OCI-LY1 (cell line): ENCODE measurements at regions not wholly inside any gene's neighbourhood (a gene's known extent, or its start where the extent isn't known, plus 50 kb on each side); places are given as distances from the start of the nearest gene placed in this dataset.

Experiments
- H2AFZ ChIP-seq: fragments of 200-600 bp; sonication (generic), shearing (Covaris generic); 2 replicates; pipeline ENCODE4 v1.6.0; 2014; ENCODE audit warnings: antibody characterized with exemption, mild to moderate bottlenecking, low read length
- H3F3A ChIP-seq: fragments of 200-600 bp; sonication (generic), shearing (Covaris generic); 2 replicates; pipeline ENCODE4 v1.6.0; 2014; ENCODE audit warnings: mild to moderate bottlenecking, antibody characterized with exemption, low read length, moderate library complexity; ENCODE audit not compliant: insufficient read depth
- H3K27ac ChIP-seq: fragments of 200-600 bp; sonication (generic); 2 replicates; pipeline ENCODE4 v1.5.1; 2014; ENCODE audit warnings: low read length, mixed run types, mild to moderate bottlenecking, low read depth; ENCODE audit not compliant: poor library complexity, severe bottlenecking
- H3K27me3 ChIP-seq: fragments of 200-600 bp; sonication (generic); 2 replicates; pipeline ENCODE4 v1.6.0; 2014; ENCODE audit warnings: antibody characterized with exemption, mild to moderate bottlenecking, low read length, moderate library complexity; ENCODE audit not compliant: insufficient read depth
- H3K36me3 ChIP-seq: fragments of 200-600 bp; sonication (generic); 2 replicates; pipeline ENCODE4 v1.6.1; 2014; ENCODE audit warnings: mild to moderate bottlenecking, antibody characterized with exemption, low read length, moderate library complexity, mixed read lengths; ENCODE audit not compliant: insufficient read depth
- H3K4me1 ChIP-seq: fragments of 200-600 bp; sonication (generic); 2 replicates; pipeline ENCODE4 v1.5.1; 2014; ENCODE audit warnings: mild to moderate bottlenecking, low read length, moderate library complexity; ENCODE audit not compliant: insufficient read depth, severe bottlenecking
- H3K4me2 ChIP-seq: fragments of 200-600 bp; sonication (generic), shearing (Covaris generic); 2 replicates; pipeline ENCODE4 v1.6.1; 2014; ENCODE audit warnings: low read length
- H3K4me3 ChIP-seq: fragments of 200-600 bp; sonication (generic); 2 replicates; pipeline ENCODE4 v1.5.1; 2014; ENCODE audit warnings: low read length, low read depth, mild to moderate bottlenecking, mixed read lengths; ENCODE audit not compliant: poor library complexity, severe bottlenecking
- H3K79me2 ChIP-seq: fragments of 200-600 bp; shearing (Covaris generic); 2 replicates; pipeline ENCODE4 v1.6.1; 2016; ENCODE audit warnings: mixed run types, low read length, mixed read lengths; ENCODE audit not compliant: insufficient read depth
- H3K9ac ChIP-seq: fragments of 200-600 bp; sonication (generic), shearing (Covaris generic); 2 replicates; pipeline ENCODE4 v1.6.1; 2014; ENCODE audit warnings: mild to moderate bottlenecking, low read length, mixed read lengths
- H3K9me2 ChIP-seq: fragments of 200-600 bp; sonication (generic), shearing (Covaris generic); 2 replicates; pipeline ENCODE4 v1.6.1; 2014; ENCODE audit warnings: low read depth, mild to moderate bottlenecking, low read length, mixed read lengths
- H3K9me3 ChIP-seq: fragments of 200-600 bp; shearing (Covaris generic); 2 replicates; pipeline ENCODE4 v1.6.1; 2014; ENCODE audit warnings: low read length, mixed read lengths
- H4K20me1 ChIP-seq: fragments of 200-600 bp; sonication (generic), shearing (Covaris generic); 2 replicates; pipeline ENCODE4 v1.6.0; 2016; ENCODE audit warnings: mild to moderate bottlenecking, low read length; ENCODE audit not compliant: insufficient read depth
- CTCF ChIP-seq: fragments of 200-600 bp; sonication (generic), shearing (Covaris generic); IDR thresholded peaks from 2 replicates; pipeline ENCODE4 v1.5.1; 2017; ENCODE audit warnings: mild to moderate bottlenecking, antibody characterized with exemption, low read length, moderate library complexity, mixed read lengths
- EZH2 ChIP-seq: fragments of 200-600 bp; sonication (generic), shearing (Covaris generic); IDR thresholded peaks from 2 replicates; pipeline ENCODE4 v1.8.0; 2017; ENCODE audit warnings: borderline replicate concordance, mixed run types, mild to moderate bottlenecking, antibody characterized with exemption, low read length, moderate library complexity, mixed read lengths

DNA sequence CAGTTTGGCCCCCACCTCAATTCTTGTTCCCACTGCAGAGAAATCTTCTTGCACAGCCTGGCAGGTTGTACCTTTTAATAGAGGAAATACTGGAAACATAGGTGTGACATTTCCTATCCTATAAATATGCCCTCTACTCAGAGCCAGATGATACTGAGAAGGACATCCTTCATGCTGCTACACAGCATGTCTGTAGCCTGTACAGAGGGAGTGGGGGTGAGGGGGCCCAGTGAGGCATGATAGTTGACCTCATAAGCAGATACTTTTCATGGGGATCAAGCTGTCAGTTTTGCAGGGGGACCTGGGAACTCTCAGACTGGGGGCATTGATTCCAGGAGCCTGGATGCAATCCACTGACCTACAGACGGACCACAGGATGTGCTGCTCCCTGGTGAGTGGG, 96.2 kb upstream of the TOP1 start:
- H3K27me3 ChIP-seq, result no peaks in the 10 kb centered on the region
- no peak overlapping the region for H2AFZ ChIP-seq
- peak overlapping the region; percentile 96 for H3K27ac ChIP-seq
- H4K20me1 ChIP-seq, result no peaks in the 10 kb centered on the region
- peaks cover 56% of the 10 kb centered on the region for H3K4me1 ChIP-seq
- H3K9me2 ChIP-seq, result no peaks in the 10 kb centered on the region
- no peaks in the 10 kb centered on the region for H3F3A ChIP-seq
- H3K9me3 ChIP-seq, result no peaks in the 10 kb centered on the region
- H3K36me3 ChIP-seq, result no peaks in the 10 kb centered on the region
- no peaks in the 10 kb centered on the region for H3K79me2 ChIP-seq
- TF ChIP-seq EZH2, result no peak
- no peak for TF ChIP-seq CTCF
- H3K4me2 ChIP-seq, result peak overlapping the region; percentile 48; the same call in 1 of the 2 replicates
- peak overlapping the region; percentile 64; the same call in 1 of the 2 replicates for H3K9ac ChIP-seq
- H3K4me3 ChIP-seq, result no peak overlapping the region

DNA sequence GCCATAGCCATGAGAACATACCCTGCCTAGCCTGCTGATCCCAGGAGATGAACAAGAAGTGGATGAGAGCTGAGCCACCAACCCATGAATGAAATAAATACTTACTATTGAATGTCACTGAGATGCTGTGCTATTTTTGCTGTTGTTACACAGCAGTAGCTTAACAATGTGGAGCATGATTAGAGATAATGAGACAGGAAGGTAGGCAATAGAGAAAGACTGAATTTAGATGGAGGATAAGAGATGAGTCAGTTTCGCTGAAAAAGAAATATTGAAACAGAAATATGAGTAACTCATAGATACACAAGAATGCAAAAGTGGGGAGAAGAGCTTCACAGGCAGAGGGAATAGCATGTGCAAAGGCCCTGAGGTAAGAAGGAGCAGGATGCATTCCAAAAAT, 94.9 kb upstream of the TOP1 start:
- TF ChIP-seq EZH2 (no peak), CTCF (no peak)
- H3K9me3 ChIP-seq, result no peaks in the 10 kb centered on the region
- no peak overlapping the region for H3K4me2 ChIP-seq
- H3K9me2 ChIP-seq, result no peaks in the 10 kb centered on the region
- H3K4me1 ChIP-seq, result peaks cover 52% of the 10 kb centered on the region
- no peaks in the 10 kb centered on the region for H3K27me3 ChIP-seq
- no peak overlapping the region for H3K9ac ChIP-seq
- no peaks in the 10 kb centered on the region for H3K36me3 ChIP-seq
- no peaks in the 10 kb centered on the region for H4K20me1 ChIP-seq
- H3K4me3 ChIP-seq, result no peak overlapping the region
- no peaks in the 10 kb centered on the region for H3K79me2 ChIP-seq
- H3F3A ChIP-seq, result no peaks in the 10 kb centered on the region
- H2AFZ ChIP-seq, result no peak overlapping the region
- H3K27ac ChIP-seq, result peak overlapping the region; percentile 8

- Histone ChIP-seq H3K9me2 (no peaks in the 10 kb centered on the region), H3K27me3 (no peaks in the 10 kb centered on the region), H3K9ac (no peak overlapping the region; the same call in 1 of the 2 replicates), H3K36me3 (no peaks in the 10 kb centered on the region), H4K20me1 (no peaks in the 10 kb centered on the region), H3K4me1 (peaks cover 51% of the 10 kb centered on the region), H3K4me2 (no peak overlapping the region), H3K9me3 (no peaks in the 10 kb centered on the region), H3K4me3 (no peak overlapping the region), H3K79me2 (no peaks in the 10 kb centered on the region), H2AFZ (no peak overlapping the region; the same call in 1 of the 2 replicates), H3K27ac (peak overlapping the region; percentile 100), H3F3A (peaks cover 14% of the 10 kb centered on the region)
- peak; percentile 53 for TF ChIP-seq CTCF
- no peak for TF ChIP-seq EZH2
These were observed 90.6 kb upstream of the TOP1 start for GRCh38 chr20:40938020-40938419.
